GM12878 (cell line): ENCODE measurements at regions not wholly inside any gene's neighbourhood (a gene's known extent, or its start where the extent isn't known, plus 50 kb on each side); places are given as distances from the start of the nearest gene placed in this dataset.

Experiments
- EZH2 ChIP-seq: IDR thresholded peaks from 2 replicates; pipeline ENCODE4 v1.6.1; 2012; ENCODE audit warnings: low read depth, mild to moderate bottlenecking, control low read depth, inconsistent platforms, low read length, borderline replicate concordance; ENCODE audit not compliant: control insufficient read depth
- TF ChIP-seq, protein P1 (sequence below), 3 experiments: IDR thresholded peaks in 2 of 3; conservative IDR thresholded peaks in 1 of 3; 2 replicates each; pipeline ENCODE4 v1.5.1; 2011; ENCODE audit warnings: low read depth in 3 of 3, low read length in 3 of 3, mild to moderate bottlenecking in 3 of 3, control low read depth in 2 of 3, moderate library complexity in 2 of 3, inconsistent platforms in 1 of 3, mixed read lengths in 1 of 3; ENCODE audit not compliant: control insufficient read depth in 2 of 3, insufficient read depth in 1 of 3; ENCODE audit errors: extremely low read depth in 1 of 3

DNA sequence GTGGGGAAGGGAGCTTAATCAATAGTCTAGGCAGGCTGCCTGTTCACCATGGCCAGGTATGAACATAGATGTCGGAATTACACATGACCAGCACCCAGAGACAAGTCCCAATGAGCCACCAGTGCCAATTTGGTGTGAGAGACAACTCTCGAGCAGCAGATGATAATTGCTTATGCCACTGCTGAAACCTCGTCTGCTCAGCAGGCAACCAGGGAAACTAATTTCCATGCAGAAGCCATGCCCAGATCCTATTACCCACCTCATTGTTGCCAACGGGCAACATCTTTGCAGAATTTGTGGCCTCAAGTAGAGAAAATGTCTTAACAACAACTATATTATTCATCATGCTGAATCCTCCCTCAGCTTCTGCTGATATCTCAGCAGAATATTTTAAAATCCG is 84.9 kb downstream of the CGGBP1 start:
- TF ChIP-seq, protein P1, sequence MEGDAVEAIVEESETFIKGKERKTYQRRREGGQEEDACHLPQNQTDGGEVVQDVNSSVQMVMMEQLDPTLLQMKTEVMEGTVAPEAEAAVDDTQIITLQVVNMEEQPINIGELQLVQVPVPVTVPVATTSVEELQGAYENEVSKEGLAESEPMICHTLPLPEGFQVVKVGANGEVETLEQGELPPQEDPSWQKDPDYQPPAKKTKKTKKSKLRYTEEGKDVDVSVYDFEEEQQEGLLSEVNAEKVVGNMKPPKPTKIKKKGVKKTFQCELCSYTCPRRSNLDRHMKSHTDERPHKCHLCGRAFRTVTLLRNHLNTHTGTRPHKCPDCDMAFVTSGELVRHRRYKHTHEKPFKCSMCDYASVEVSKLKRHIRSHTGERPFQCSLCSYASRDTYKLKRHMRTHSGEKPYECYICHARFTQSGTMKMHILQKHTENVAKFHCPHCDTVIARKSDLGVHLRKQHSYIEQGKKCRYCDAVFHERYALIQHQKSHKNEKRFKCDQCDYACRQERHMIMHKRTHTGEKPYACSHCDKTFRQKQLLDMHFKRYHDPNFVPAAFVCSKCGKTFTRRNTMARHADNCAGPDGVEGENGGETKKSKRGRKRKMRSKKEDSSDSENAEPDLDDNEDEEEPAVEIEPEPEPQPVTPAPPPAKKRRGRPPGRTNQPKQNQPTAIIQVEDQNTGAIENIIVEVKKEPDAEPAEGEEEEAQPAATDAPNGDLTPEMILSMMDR (IDR thresholded peaks at IDR 0.05 in 2 of 3, conservative IDR thresholded peaks at IDR 0.05 in 1 of 3; ENCODE audit: control insufficient read depth in 2 of 3, extremely low read depth in 1 of 3, insufficient read depth in 1 of 3, low read depth in 3 of 3, low read length in 3 of 3), result no peak
- TF ChIP-seq EZH2, result no peak
